Dedifferentiated amniotic fluid mesenchymal stem cell (primary cell): ENCODE measurements at regions not wholly inside any gene's neighbourhood (a gene's known extent, or its start where the extent isn't known, plus 50 kb on each side); places are given as distances from the start of the nearest gene placed in this dataset.
"Not testable (repeated sequence)": the region's sequence is repeated elsewhere in the genome, so short reads cannot be mapped to it uniquely, and the experiment has no call there.

Source experiments
- DNase-seq: peaks from one replicate; pipeline ENCODE4 v3.0.0-alpha.2; 2016; ENCODE audit errors: extremely low spot score

DNA sequence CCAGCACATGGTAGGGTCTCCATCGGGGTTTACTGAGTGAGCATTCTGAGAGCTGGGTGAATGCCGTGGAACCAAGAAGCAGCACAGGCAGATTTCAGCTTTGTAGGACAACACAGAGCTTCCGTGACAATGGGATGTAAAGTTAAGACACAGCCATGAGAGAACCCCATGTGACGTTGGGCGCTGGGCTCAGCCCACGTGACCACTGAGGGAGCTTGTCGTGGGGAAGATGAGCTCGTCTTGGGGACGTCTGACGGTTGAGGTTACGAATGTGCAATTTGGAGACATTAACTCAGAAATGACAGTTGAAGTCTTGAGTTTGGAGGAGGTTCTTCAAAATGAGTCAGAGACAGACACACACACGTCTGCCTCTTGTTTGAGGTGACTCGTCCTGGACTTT lies 51.5 kb upstream of the MUC20 start:
- DNase-seq = not testable (repeated sequence)

GRCh38 chr3:195668131-195668766 lies 52.5 kb upstream of the MUC20 start:
- not testable (repeated sequence) for DNase-seq

GRCh38 chr3:195665311-195665710 lies 55.5 kb upstream of the MUC20 start:
- not testable (repeated sequence) for DNase-seq

DNA sequence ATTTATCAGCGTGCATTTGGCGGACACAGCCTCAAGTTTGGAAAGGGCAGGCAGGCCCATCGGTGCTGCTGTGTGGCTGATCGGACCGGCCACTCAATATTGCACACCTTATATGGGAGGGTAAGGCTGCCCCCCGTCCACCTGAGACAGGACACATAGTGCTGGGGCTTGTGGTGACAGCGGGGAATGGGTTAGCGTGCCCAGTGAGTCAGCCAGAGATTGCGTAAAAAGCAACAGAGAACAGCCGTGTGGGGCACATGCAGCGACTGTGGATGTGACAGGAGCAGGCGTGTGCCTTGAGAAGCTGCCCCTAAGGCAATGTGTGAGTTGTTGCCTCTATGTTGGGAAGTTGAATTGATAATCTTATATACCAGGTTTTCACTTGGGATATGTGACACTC lies 56.6 kb upstream of the MUC20 start:
- DNase-seq = not testable (repeated sequence)

GRCh38 chr3:195659136-195659533 lies 61.6 kb upstream of the MUC20 start:
- DNase-seq = not testable (repeated sequence)

DNA sequence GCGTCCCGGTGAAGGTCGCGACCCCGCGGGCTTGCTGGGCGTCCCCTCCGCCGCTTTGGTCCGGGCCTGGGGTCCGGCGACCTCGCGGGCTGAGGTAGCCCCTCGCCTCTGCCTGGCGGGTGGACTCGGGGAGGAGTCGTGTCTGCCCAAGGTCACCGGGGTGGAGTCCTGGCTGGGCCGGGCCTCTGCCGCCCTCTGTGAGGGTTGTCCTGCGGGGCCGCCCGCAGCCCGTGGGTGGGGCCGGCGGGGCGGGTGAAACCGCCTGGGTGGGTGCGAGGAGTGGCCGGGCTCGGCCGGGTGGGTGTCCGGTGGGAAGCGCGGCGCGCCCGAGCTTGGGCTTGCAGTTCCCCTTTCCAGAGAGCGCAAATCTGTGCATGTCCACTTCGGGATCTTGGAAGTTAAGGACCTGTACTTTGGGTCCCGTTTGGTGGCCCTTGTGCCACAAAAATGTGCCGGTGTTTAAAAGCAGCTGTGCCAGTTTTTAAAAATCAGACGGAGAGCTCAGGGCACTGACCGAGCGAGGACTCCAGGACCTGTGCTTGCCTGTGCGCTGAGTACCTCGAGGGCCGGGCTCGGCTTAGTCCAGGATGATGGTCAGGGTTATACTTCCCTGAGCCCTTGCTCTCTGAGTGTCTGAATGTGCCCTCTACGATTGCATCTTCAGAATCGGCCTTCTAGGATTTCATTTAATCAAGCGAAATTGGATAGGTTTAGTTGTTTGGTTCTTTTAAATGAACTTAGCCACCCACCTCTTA lies 62.2 kb upstream of the MUC20 start:
- not testable (repeated sequence) for DNase-seq

DNA sequence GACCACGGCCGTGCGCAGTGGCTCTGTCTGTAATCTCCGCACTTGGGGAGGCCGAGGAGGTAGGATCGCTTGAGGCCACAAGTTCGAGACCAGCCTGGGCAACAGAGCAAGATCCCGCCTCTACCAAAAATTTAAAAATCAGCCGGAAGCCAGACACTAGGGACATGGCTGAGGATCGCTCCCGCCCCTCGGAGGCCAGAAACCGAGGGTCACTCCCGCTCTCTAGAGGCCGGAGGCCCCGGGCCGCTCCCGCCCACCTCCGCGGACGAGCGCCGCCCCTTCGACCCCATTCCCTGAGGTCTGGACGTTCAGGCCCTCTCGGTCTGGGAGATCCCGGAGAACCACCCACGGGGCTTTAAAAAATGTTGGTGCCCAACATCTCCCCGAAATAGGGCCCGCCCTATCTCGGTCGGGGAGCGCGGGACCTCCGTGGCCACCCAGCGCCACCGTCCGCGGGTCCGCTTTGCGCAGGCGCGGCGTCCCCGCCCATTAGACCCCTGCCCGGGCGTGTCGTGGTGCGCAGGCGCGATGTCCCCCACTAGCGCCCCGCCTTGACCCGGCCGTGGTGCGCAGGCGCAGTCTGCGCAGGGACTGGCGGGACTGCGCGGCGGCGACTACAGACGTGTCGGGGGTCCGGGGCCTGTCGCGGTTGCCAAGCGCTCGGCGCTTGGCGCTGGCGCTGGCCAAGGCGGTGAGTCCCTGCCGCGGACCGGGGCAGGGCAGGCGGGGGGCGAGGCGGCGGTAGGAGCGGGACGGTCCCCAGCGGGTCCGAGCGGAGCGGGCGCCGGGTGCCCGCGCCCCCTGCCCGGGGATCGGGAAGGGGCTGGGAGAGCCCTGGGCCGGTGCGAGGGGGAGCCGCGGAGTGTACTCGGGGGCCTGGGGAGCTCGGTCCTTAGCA lies 63.1 kb upstream of the MUC20 start:
- DNase-seq = peak; percentile 32

- not testable (repeated sequence) for DNase-seq
Observed at GRCh38 chr3:195656091-195656490, 64.7 kb upstream of the MUC20 start.

DNA sequence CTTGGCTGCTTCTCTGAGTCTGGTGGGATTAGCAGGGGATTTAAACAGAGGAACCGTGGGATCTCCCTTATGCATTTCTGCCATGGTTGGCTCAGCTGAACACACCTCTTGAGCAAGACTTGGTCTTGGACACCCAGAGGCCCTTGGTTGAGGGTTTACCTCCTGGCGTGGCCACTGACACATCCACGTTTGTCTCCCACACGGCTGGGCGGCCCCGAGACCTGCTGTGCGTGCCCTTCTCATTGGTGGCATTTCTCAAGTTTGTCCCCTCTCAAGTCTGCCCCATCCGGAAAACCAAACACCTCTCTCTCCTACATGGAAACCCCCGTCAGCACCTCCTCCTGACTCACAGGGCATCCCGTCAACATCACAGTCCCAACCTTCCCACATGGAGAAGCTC lies 66.0 kb upstream of the MUC20 start:
- not testable (repeated sequence) for DNase-seq

DNA sequence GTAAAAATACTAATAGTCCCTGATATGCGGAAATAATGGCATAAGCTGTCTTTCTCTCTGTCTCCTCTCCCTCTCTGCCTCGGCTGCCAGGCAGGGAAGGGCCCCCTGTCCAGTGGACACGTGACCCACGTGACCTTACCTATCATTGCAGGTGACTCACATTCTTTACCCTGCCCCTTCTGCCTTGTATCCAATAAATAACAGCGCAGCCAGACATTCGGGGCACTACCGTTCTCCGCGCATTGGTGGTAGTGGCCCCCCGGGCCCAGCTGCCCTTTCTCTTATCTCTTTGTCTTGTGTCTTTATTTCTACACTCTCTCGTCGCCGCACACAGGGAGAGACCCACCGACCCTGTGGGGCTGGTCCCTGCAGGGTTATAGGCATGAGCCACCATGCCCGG lies 66.6 kb upstream of the MUC20 start:
- not testable (repeated sequence) for DNase-seq

- DNase-seq = peak; percentile 21
Observed at GRCh38 chr3:195653641-195654040, 67.1 kb upstream of the MUC20 start.

- not testable (repeated sequence) for DNase-seq
Observed at GRCh38 chr3:195647912-195648702, 64.4 kb upstream of the APOD start.

GRCh38 chr3:195645872-195646271 lies 62.1 kb upstream of the APOD start:
- DNase-seq = not testable (repeated sequence)

DNA sequence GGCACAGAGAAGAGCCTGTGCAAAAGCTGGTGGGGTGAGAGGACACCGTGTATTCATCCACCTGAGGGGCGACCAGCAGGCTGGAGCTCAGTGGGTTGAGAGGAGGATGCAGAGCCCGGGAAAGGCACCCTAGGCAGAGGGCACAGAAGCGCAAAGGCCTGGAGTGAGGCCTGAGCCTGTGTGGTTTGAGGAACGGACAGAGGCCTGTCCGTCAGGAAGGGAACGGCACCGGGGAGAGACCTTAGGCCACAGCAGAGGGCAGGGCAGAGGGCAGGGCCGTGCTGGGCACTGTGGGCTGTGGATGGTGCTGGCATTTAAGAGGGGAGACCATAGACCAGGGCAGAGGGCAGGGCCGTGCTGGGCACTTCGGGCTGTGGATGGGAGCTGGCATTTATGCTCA lies 59.5 kb upstream of the APOD start:
- not testable (repeated sequence) for DNase-seq

- DNase-seq = not testable (repeated sequence)
Observed at GRCh38 chr3:195642311-195642710, 58.6 kb upstream of the APOD start.

DNA sequence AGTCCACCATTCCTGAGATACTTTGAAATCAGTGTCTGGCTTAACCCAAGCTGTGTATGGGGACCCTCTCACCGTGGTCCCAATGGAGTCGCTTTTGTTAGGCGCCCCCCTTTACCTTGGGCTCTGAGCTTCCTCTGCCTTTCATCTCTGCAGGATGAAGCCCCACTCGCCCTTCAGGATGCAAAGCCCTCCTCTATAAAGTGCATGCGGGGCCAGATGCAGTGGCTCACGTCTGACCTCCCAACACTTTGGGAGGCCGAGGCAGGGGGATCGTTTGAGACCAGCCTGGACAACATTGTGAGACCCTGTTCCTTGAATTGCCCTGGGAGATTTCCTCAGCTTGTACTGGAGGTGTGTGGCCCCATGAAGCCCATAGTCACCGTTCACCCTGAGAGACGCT lies 54.7 kb upstream of the APOD start:
- not testable (repeated sequence) for DNase-seq

DNA sequence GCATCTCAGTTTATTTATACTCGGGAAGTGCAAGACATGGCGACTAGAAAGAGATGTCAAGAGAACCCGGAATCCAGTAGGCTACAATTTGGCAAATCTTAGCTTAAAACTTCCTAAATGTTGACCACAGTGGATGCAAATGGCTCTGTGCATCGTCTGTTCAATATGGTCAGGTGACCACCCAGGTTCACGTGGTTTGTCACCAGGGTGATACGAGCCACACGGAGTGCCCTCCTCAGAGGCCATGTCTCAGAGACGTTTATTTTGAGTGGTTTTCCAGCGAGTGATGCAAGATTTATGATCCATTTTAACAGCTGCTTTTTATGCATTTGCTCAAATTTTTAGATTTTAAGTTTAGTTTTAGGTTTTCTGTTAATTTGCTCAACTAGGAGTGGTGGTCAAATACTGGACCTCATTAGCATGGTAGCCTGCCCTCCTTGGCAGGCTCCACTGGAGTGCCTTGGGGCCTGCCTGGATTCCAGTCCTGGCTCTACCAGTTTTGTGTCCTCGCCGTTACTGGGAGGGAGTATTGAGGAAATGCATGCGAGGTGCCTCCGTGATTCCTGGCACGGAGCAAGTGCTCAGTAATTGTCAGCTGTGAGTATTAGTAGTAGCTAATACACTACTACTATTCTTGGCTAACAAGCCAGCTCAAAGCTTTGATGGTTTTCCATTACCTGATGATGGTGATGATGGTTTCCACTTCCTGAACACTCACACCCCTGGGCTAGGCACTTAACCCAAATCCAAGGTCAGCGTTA lies 53.9 kb upstream of the APOD start:
- not testable (repeated sequence) for DNase-seq

- DNase-seq = not testable (repeated sequence)
Observed at GRCh38 chr3:195637011-195637410, 53.3 kb upstream of the APOD start.

GRCh38 chr3:195635898-195636685 lies 52.4 kb upstream of the APOD start:
- DNase-seq = not testable (repeated sequence)
